ENCODE measurements at regions not wholly inside any gene's neighbourhood (a gene's known extent, or its start where the extent isn't known, plus 50 kb on each side); places are given as distances from the start of the nearest gene placed in this dataset.

DNA sequence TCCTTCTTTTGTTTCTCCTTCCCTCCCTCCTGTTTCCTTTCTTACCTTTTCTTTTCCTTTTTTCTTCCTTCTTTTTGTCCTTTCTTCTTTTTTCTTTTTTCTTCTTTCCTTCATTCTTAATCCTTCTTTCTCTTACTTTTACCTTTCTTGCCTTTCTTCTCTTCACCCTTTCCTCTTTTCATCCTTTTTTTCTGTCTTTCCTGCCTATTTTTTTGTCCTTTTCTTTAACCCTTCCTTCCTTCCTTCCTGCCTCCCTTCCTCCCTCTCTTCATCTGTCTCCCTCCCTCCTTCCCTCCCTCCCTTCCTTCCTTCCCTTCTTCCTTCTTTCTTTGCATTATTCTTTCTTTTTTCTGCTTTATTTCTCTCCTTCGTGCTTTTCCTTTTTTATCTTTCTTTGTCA lies 160.7 kb downstream of the AXIN2 start:
- Histone ChIP-seq H3K4ac (ENCODE audit: low read length) (no peak overlapping the region), H3K14ac (ENCODE audit: low read length) (no peak overlapping the region), H2BK12ac (ENCODE audit: low read length) (no peak overlapping the region), H2AFZ (ENCODE audit: low read length) (no peak overlapping the region), H2AK5ac (ENCODE audit: low read depth, low read length) (no peak overlapping the region), H3K4me1 (ENCODE audit: control insufficient read depth in 2 of 2, insufficient read depth in 1 of 2, low read depth in 1 of 2, low read length in 2 of 2) (peaks cover 1 to 16% of the 10 kb centered on the region in 2 donors), H3K79me1 (ENCODE audit: low read depth, low read length) (no peaks in the 10 kb centered on the region), H3K18ac (ENCODE audit: low read length) (no peak overlapping the region), H3K4me3 (ENCODE audit: low read length in 2 of 2) (no peak overlapping the region), H3K27me3 (ENCODE audit: control insufficient read depth in 3 of 3, insufficient read depth in 3 of 3, low read depth in 1 of 3, low read length in 3 of 3) (no peaks in the 10 kb centered on the region), H3K4me2 (ENCODE audit: insufficient read depth, low read length, poor library complexity, severe bottlenecking) (no peak overlapping the region), H3K9me3 (replicated peaks in 1 of 2; ENCODE audit: control insufficient read depth in 2 of 2, insufficient read depth in 1 of 2, low read depth in 1 of 2, low read length in 2 of 2) (no peaks in the 10 kb centered on the region), H3K27ac (replicated peaks; ENCODE audit: low read length) (no peak overlapping the region), H3K23ac (ENCODE audit: low read depth, low read length, poor library complexity) (no peak overlapping the region), H3K36me3 (replicated peaks in 1 of 2; ENCODE audit: control insufficient read depth in 2 of 2, insufficient read depth in 2 of 2, low read length in 2 of 2) (no peaks in the 10 kb centered on the region), H2BK15ac (ENCODE audit: low read length) (no peak overlapping the region), H4K8ac (ENCODE audit: low read depth, low read length) (no peak overlapping the region), H2BK5ac (ENCODE audit: low read length) (no peak overlapping the region), H3K9ac (ENCODE audit: low read depth, low read length, poor library complexity) (no peak overlapping the region), H4K91ac (ENCODE audit: low read depth, low read length, poor library complexity) (no peak overlapping the region), H2BK120ac (ENCODE audit: low read depth, low read length) (no peak overlapping the region)
- DNase-seq (ENCODE audit: low spot score) = no peak
- WGBS, 2 donors (ENCODE audit: extremely low coverage in 2 of 2, insufficient read length in 2 of 2, insufficient replicate concordance in 1 of 2) = no CpG with 5 or more reads among the region's 1 CpG

GRCh38 chr17:65398040-65398787 lies 163.2 kb downstream of the AXIN2 start:
- H2BK120ac ChIP-seq (ENCODE audit: low read depth, low read length) = no peak overlapping the region
- peaks cover 3 to 16% of the 10 kb centered on the region in 2 donors for H3K4me1 ChIP-seq (ENCODE audit: control insufficient read depth in 2 of 2, insufficient read depth in 1 of 2, low read depth in 1 of 2, low read length in 2 of 2)
- no peak overlapping the region for H3K4me3 ChIP-seq (ENCODE audit: low read length in 2 of 2)
- no peak for DNase-seq (ENCODE audit: low spot score)
- H3K79me1 ChIP-seq (ENCODE audit: low read depth, low read length) = no peaks in the 10 kb centered on the region
- H3K27ac ChIP-seq (replicated peaks; ENCODE audit: low read length) = no peak overlapping the region
- H3K36me3 ChIP-seq (replicated peaks in 1 of 2; ENCODE audit: control insufficient read depth in 2 of 2, insufficient read depth in 2 of 2, low read length in 2 of 2) = no peaks in the 10 kb centered on the region
- H3K4ac ChIP-seq (ENCODE audit: low read length) = no peak overlapping the region
- no peak overlapping the region for H2AFZ ChIP-seq (ENCODE audit: low read length)
- H3K9me3 ChIP-seq (replicated peaks in 1 of 2; ENCODE audit: control insufficient read depth in 2 of 2, insufficient read depth in 1 of 2, low read depth in 1 of 2, low read length in 2 of 2) = no peaks in the 10 kb centered on the region
- H2AK5ac ChIP-seq (ENCODE audit: low read depth, low read length) = no peak overlapping the region
- H3K27me3 ChIP-seq (ENCODE audit: control insufficient read depth in 3 of 3, insufficient read depth in 3 of 3, low read depth in 1 of 3, low read length in 3 of 3) = no peaks in the 10 kb centered on the region
- no peak overlapping the region for H3K14ac ChIP-seq (ENCODE audit: low read length)
- H3K9ac ChIP-seq (ENCODE audit: low read depth, low read length, poor library complexity) = no peak overlapping the region
- no peak overlapping the region for H2BK15ac ChIP-seq (ENCODE audit: low read length)
- H3K23ac ChIP-seq (ENCODE audit: low read depth, low read length, poor library complexity) = no peak overlapping the region
- no peak overlapping the region for H2BK12ac ChIP-seq (ENCODE audit: low read length)
- no peak overlapping the region for H3K4me2 ChIP-seq (ENCODE audit: insufficient read depth, low read length, poor library complexity, severe bottlenecking)
- no CpG with 5 or more reads among the region's 3 CpGs for WGBS, 2 donors (ENCODE audit: extremely low coverage in 2 of 2, insufficient read length in 2 of 2, insufficient replicate concordance in 1 of 2)
- H4K8ac ChIP-seq (ENCODE audit: low read depth, low read length) = no peak overlapping the region
- no peak overlapping the region for H4K91ac ChIP-seq (ENCODE audit: low read depth, low read length, poor library complexity)
- H3K18ac ChIP-seq (ENCODE audit: low read length) = no peak overlapping the region
- no peak overlapping the region for H2BK5ac ChIP-seq (ENCODE audit: low read length)

GRCh38 chr17:65395924-65396323 lies 165.5 kb downstream of the AXIN2 start:
- Histone ChIP-seq H3K9me3 (replicated peaks in 1 of 2; ENCODE audit: control insufficient read depth in 2 of 2, insufficient read depth in 1 of 2, low read depth in 1 of 2, low read length in 2 of 2) (no peaks in the 10 kb centered on the region), H3K4ac (ENCODE audit: low read length) (no peak overlapping the region), H2BK12ac (ENCODE audit: low read length) (no peak overlapping the region), H4K8ac (ENCODE audit: low read depth, low read length) (no peak overlapping the region), H3K4me3 (ENCODE audit: low read length in 2 of 2) (no peak overlapping the region), H3K4me1 (ENCODE audit: control insufficient read depth in 2 of 2, insufficient read depth in 1 of 2, low read depth in 1 of 2, low read length in 2 of 2) (peaks cover 3 to 8% of the 10 kb centered on the region in 2 donors), H3K27me3 (ENCODE audit: control insufficient read depth in 3 of 3, insufficient read depth in 3 of 3, low read depth in 1 of 3, low read length in 3 of 3) (no peaks in the 10 kb centered on the region), H3K4me2 (ENCODE audit: insufficient read depth, low read length, poor library complexity, severe bottlenecking) (no peak overlapping the region), H2AK5ac (ENCODE audit: low read depth, low read length) (no peak overlapping the region), H3K18ac (ENCODE audit: low read length) (no peak overlapping the region), H3K79me1 (ENCODE audit: low read depth, low read length) (no peaks in the 10 kb centered on the region), H2BK15ac (ENCODE audit: low read length) (no peak overlapping the region), H3K27ac (replicated peaks; ENCODE audit: low read length) (no peak overlapping the region), H3K14ac (ENCODE audit: low read length) (no peak overlapping the region), H2BK5ac (ENCODE audit: low read length) (no peak overlapping the region), H3K9ac (ENCODE audit: low read depth, low read length, poor library complexity) (no peak overlapping the region), H4K91ac (ENCODE audit: low read depth, low read length, poor library complexity) (no peak overlapping the region), H3K23ac (ENCODE audit: low read depth, low read length, poor library complexity) (no peak overlapping the region), H2BK120ac (ENCODE audit: low read depth, low read length) (no peak overlapping the region), H2AFZ (ENCODE audit: low read length) (no peak overlapping the region), H3K36me3 (replicated peaks in 1 of 2; ENCODE audit: control insufficient read depth in 2 of 2, insufficient read depth in 2 of 2, low read length in 2 of 2) (no peaks in the 10 kb centered on the region)
- DNase-seq (ENCODE audit: low spot score) = no peak
- no CpG with 5 or more reads among the region's 1 CpG for WGBS, 2 donors (ENCODE audit: extremely low coverage in 2 of 2, insufficient read length in 2 of 2, insufficient replicate concordance in 1 of 2)

DNA sequence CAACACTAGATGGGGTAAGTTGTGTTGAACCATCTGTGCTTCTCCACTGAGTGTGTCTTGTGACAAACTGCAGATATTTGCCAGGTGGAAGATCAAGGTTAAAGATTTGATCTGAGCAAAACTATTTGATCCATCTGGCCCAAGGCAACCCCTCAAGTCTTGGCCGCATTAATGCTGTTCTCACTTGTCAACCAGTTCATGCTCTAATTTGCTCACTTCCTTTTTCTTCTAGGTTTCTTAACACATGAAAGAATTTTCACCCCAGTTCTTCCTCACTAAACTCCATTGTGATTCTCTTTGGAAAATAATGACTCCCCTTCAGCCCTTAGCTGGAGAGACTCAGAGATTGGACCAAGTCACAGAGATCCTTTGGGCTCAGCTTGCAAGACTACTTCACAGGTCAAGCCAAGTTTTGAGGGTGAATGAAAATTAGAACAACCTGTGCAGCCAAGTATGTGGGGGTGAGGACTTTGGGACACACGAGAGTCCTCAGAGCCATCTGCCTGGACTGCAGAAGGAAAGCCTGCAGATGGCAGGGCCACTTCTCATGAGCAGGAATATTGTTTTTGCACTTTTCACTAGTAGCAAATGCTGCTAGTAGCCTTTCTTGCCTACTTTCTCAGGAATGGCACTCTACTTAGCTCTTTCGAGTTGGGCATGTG lies 166.5 kb downstream of the AXIN2 start:
- H3K18ac ChIP-seq (ENCODE audit: low read length) = no peak overlapping the region
- no peak overlapping the region for H3K4me3 ChIP-seq (ENCODE audit: low read length in 2 of 2)
- no peaks in the 10 kb centered on the region for H3K36me3 ChIP-seq (replicated peaks in 1 of 2; ENCODE audit: control insufficient read depth in 2 of 2, insufficient read depth in 2 of 2, low read length in 2 of 2)
- H2BK15ac ChIP-seq (ENCODE audit: low read length) = no peak overlapping the region
- H3K27ac ChIP-seq (replicated peaks; ENCODE audit: low read length) = no peak overlapping the region
- WGBS, 2 donors (ENCODE audit: extremely low coverage in 2 of 2, insufficient read length in 2 of 2, insufficient replicate concordance in 1 of 2) = no CpG with 5 or more reads among the region's 3 CpGs
- no peak overlapping the region for H2AK5ac ChIP-seq (ENCODE audit: low read depth, low read length)
- H2AFZ ChIP-seq (ENCODE audit: low read length) = no peak overlapping the region
- H3K9me3 ChIP-seq (replicated peaks in 1 of 2; ENCODE audit: control insufficient read depth in 2 of 2, insufficient read depth in 1 of 2, low read depth in 1 of 2, low read length in 2 of 2) = no peaks in the 10 kb centered on the region
- peaks cover 3 to 8% of the 10 kb centered on the region in 2 donors for H3K4me1 ChIP-seq (ENCODE audit: control insufficient read depth in 2 of 2, insufficient read depth in 1 of 2, low read depth in 1 of 2, low read length in 2 of 2)
- H3K14ac ChIP-seq (ENCODE audit: low read length) = no peak overlapping the region
- no peak overlapping the region for H3K9ac ChIP-seq (ENCODE audit: low read depth, low read length, poor library complexity)
- no peak overlapping the region for H3K4ac ChIP-seq (ENCODE audit: low read length)
- H2BK12ac ChIP-seq (ENCODE audit: low read length) = no peak overlapping the region
- no peak overlapping the region for H3K23ac ChIP-seq (ENCODE audit: low read depth, low read length, poor library complexity)
- no peak overlapping the region for H4K91ac ChIP-seq (ENCODE audit: low read depth, low read length, poor library complexity)
- H3K27me3 ChIP-seq (ENCODE audit: control insufficient read depth in 3 of 3, insufficient read depth in 3 of 3, low read depth in 1 of 3, low read length in 3 of 3) = no peaks in the 10 kb centered on the region
- H2BK5ac ChIP-seq (ENCODE audit: low read length) = no peak overlapping the region
- H4K8ac ChIP-seq (ENCODE audit: low read depth, low read length) = no peak overlapping the region
- no peak overlapping the region for H3K4me2 ChIP-seq (ENCODE audit: insufficient read depth, low read length, poor library complexity, severe bottlenecking)
- no peaks in the 10 kb centered on the region for H3K79me1 ChIP-seq (ENCODE audit: low read depth, low read length)
- no peak overlapping the region for H2BK120ac ChIP-seq (ENCODE audit: low read depth, low read length)
- no peak for DNase-seq (ENCODE audit: low spot score)

All from neuronal stem cell (in vitro differentiated cells).